Nephron (organoid): ENCODE measurements at regions not wholly inside any gene's neighbourhood (a gene's known extent, or its start where the extent isn't known, plus 50 kb on each side); places are given as distances from the start of the nearest gene placed in this dataset.

Experiments
- H3K27ac Mint-ChIP-seq, 3 experiments: 2 replicates each; pipeline ENCODE4 v1.8.0; 2020; ENCODE audit warnings: mixed read lengths in 3 of 3, mild to moderate bottlenecking in 2 of 3, moderate library complexity in 1 of 3
- H3K27me3 Mint-ChIP-seq: 2 replicates; pipeline ENCODE4 v1.8.0; 2021; ENCODE audit warnings: low read depth, mild to moderate bottlenecking, moderate library complexity, mixed read lengths
- H3K36me3 Mint-ChIP-seq: 2 replicates; pipeline ENCODE4 v1.8.0; 2020; ENCODE audit warnings: low read depth, mixed read lengths
- H3K4me1 Mint-ChIP-seq: 2 replicates; pipeline ENCODE4 v1.8.0; 2020; ENCODE audit warnings: mixed read lengths
- H3K4me3 Mint-ChIP-seq, 3 experiments: 2 replicates each; pipeline ENCODE4 v1.8.0; 2020; ENCODE audit warnings: mild to moderate bottlenecking in 3 of 3, mixed read lengths in 3 of 3, moderate library complexity in 2 of 3
- H3K9me3 Mint-ChIP-seq: 2 replicates; pipeline ENCODE4 v1.8.0; 2020; ENCODE audit warnings: mixed read lengths
- TF ChIP-seq, protein P1 (sequence below), 3 experiments: fragments of 200-600 bp; sonication (generic); IDR thresholded peaks; one replicate each; pipeline ENCODE4 v1.5.0; 2021; ENCODE audit warnings: antibody characterized with exemption in 3 of 3; ENCODE audit not compliant: unreplicated experiment in 3 of 3

DNA sequence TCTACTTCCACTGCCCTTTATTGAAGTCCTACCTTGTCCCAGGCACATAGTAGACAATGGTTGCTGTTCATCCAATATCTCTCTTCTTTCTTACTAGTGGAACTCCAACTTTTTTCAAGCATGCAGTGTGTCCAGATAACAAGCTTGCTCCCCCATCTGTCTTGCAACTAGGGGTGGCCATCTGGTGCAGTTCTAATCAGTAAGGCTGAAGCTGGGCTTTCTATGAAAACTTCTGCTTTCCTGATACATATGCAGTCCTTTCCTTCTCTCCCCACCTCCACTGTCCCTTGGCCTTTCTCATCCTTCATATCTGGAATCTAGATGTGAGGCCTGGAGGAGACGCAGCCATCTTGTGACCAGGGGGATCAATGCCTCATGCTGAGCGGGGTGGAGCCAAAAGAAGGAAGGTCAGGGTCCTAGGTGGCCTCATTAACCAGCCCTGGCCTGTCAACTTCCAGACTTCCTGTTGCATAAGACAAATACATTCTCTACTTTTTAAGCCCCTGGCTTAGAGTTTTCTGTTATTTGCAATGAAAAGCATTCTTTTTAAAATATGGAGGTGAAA is 59.6 kb upstream of the ZFP64 start:
- peaks cover 15% of the 10 kb centered on the region for H3K9me3 Mint-ChIP-seq
- no peaks in the 10 kb centered on the region for H3K4me1 Mint-ChIP-seq
- no peaks in the 10 kb centered on the region for H3K36me3 Mint-ChIP-seq
- no peaks in the 10 kb centered on the region for H3K27me3 Mint-ChIP-seq
- TF ChIP-seq, protein P1, sequence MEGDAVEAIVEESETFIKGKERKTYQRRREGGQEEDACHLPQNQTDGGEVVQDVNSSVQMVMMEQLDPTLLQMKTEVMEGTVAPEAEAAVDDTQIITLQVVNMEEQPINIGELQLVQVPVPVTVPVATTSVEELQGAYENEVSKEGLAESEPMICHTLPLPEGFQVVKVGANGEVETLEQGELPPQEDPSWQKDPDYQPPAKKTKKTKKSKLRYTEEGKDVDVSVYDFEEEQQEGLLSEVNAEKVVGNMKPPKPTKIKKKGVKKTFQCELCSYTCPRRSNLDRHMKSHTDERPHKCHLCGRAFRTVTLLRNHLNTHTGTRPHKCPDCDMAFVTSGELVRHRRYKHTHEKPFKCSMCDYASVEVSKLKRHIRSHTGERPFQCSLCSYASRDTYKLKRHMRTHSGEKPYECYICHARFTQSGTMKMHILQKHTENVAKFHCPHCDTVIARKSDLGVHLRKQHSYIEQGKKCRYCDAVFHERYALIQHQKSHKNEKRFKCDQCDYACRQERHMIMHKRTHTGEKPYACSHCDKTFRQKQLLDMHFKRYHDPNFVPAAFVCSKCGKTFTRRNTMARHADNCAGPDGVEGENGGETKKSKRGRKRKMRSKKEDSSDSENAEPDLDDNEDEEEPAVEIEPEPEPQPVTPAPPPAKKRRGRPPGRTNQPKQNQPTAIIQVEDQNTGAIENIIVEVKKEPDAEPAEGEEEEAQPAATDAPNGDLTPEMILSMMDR (IDR thresholded peaks at IDR 0.05; ENCODE audit: unreplicated experiment in 3 of 3), result no peak
- no peak overlapping the region for H3K4me3 Mint-ChIP-seq
- no peak overlapping the region for H3K27ac Mint-ChIP-seq

DNA sequence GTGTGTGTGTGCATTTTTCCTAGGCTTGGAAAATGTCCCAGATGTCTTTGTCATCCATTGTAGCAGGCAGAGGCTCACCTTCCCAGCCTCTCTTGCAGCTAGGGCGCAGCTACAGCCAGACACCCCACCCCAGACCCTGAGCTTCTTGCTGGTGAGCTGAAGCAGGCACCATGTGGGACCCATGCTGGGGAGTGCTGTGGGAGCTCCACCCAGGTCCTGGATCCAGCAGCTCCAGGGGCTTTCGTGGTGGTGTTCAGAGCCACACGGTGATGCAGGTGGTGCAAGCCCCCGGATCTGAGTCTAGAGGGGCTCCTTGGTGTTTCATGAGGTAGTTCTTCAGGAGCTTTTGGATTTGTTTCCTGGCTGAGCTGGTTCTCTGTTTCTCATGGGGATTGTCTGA is 56.0 kb upstream of the ZFP64 start:
- Mint-ChIP-seq H3K27me3 (no peaks in the 10 kb centered on the region), H3K4me1 (peaks cover 9% of the 10 kb centered on the region), H3K27ac (no peak overlapping the region), H3K36me3 (no peaks in the 10 kb centered on the region), H3K9me3 (peaks cover 6% of the 10 kb centered on the region), H3K4me3 (no peak overlapping the region)
- TF ChIP-seq, protein P1 (IDR thresholded peaks at IDR 0.05; ENCODE audit: unreplicated experiment in 3 of 3), result no peak

DNA sequence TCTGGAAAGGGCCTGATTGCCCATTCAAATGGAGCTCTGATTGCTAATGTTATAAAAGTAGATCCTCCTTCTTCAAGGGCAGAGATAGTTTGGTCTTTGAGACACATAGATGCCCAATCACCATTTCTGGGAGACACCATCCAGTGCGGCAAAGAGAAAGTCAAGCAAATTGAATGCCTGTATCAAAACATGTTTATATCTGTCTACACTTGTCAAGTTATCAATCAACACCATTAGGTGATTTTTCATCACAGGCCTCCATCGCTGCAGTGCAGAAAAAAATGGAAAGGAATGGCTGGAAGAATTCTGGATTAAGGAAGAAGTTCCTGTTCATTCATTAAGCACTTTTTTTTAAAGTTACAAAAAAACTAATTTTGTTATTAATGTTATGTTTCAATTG is 54.8 kb upstream of the ZFP64 start:
- peaks cover 12% of the 10 kb centered on the region for H3K4me1 Mint-ChIP-seq
- H3K27ac Mint-ChIP-seq, result no peak overlapping the region
- peaks cover 6% of the 10 kb centered on the region for H3K9me3 Mint-ChIP-seq
- no peaks in the 10 kb centered on the region for H3K27me3 Mint-ChIP-seq
- H3K36me3 Mint-ChIP-seq, result no peaks in the 10 kb centered on the region
- TF ChIP-seq, protein P1 (IDR thresholded peaks at IDR 0.05; ENCODE audit: unreplicated experiment in 3 of 3), result no peak
- H3K4me3 Mint-ChIP-seq, result no peak overlapping the region

DNA sequence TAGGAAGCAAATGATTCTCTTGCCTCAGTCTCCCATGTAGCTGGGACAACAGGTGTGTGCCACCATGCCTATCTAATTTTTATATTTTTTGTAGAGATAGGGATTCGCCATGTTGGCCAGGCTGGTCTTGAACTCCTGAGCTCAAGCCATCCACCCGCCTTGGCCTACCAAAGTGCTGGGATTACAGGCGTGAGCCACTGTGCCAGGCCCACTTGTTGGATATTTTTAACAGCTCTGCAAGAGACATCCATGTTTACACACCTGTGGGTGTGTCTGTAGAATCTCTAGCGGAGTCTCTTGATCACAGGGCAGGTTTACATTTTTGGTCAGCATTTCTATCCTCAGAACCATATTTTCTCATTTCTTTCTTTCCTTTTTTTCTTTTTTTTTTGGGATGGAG is 53.1 kb upstream of the ZFP64 start:
- TF ChIP-seq, protein P1 (IDR thresholded peaks at IDR 0.05; ENCODE audit: unreplicated experiment in 3 of 3), result no peak
- H3K4me3 Mint-ChIP-seq, result no peak overlapping the region
- H3K36me3 Mint-ChIP-seq, result no peaks in the 10 kb centered on the region
- peaks cover 6% of the 10 kb centered on the region for H3K9me3 Mint-ChIP-seq
- H3K27me3 Mint-ChIP-seq, result no peaks in the 10 kb centered on the region
- H3K27ac Mint-ChIP-seq, result no peak overlapping the region
- H3K4me1 Mint-ChIP-seq, result peaks cover 12% of the 10 kb centered on the region

DNA sequence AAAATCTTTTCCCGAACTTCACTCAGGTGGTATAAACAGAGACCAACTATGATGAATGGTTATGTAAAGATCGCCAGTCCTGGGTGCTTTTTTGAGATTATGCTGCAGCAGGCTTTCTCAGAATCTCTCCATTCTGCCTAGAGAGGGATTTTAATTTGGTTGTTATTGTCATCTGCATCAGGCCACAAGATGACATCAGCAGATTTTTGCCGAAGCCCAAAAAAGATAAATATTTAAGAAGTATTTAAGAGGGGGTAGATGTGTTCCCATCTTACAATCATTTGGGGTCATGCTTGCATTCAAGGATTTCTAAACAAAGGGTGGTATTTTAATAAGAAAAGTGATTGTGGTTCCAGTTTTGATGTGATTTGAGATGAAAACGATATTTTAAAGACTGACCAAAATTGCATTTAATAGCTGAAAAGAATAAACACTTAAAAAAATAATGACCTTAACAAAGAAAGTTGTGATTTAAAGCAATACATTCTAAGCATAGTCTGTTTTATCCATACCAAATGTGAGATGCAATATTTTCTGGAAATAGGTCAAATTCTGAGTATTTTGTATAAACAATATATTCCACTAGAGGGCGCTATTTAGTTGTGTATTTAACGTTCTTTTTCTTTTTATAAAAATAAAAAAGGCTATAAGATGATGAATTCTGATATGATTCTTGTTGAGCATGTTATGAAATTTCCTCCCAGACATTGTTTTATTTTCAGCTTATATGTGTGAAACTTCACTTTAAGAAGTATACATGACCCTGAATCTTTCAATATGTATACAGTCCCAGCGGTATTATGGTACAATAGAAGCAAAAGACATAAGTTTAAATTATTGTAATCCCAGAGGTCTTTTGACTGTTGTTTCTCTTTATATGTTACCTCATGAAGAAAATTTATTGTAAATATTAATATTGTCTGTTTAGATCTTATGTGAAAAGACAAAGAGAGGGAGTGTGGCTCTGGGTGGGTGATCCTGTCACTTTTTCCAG is 51.0 kb upstream of the ZFP64 start:
- no peaks in the 10 kb centered on the region for H3K27me3 Mint-ChIP-seq

More for the DNA sequence above, 51.0 kb upstream of the ZFP64 start:
- TF ChIP-seq, protein P1 (IDR thresholded peaks at IDR 0.05; ENCODE audit: unreplicated experiment in 3 of 3), result peak; percentile 53 to 76 (median 60)
- no peaks in the 10 kb centered on the region for H3K36me3 Mint-ChIP-seq
- peaks cover 12% of the 10 kb centered on the region for H3K4me1 Mint-ChIP-seq
- H3K27ac Mint-ChIP-seq, result peak overlapping the region; percentile 45 to 69 (median 54)
- H3K4me3 Mint-ChIP-seq, result no peak overlapping the region
- peaks cover 3% of the 10 kb centered on the region for H3K9me3 Mint-ChIP-seq
